SK-N-SH (cell line): ENCODE measurements at regions not wholly inside any gene's neighbourhood (a gene's known extent, or its start where the extent isn't known, plus 50 kb on each side); places are given as distances from the start of the nearest gene placed in this dataset.

Source experiments
- CTCF ChIA-PET: fragments of 300-600, 350-600 bp; formaldehyde crosslinking; extraction: SDS; loops from one replicate; lab custom pipeline; 2021; lab: Yijun Ruan, JAX
- POLR2A ChIA-PET: fragments of 350-600 bp; sonication (Branson Sonifier 250); formaldehyde crosslinking; extraction: SDS; loops from one replicate; lab custom pipeline; 2020; ENCODE audit warnings: antibody characterized with exemption, inconsistent platforms; lab: Yijun Ruan, JAX
- DNase-seq: peaks from one replicate; pipeline ENCODE4 v3.0.0; 2012
- H2AFZ ChIP-seq: fragments of 200-600 bp; sonication (generic); 2 replicates; pipeline ENCODE4 v1.8.1; 2016; ENCODE audit warnings: antibody characterized with exemption, mild to moderate bottlenecking, low read depth
- H3F3A ChIP-seq: fragments of 200-600 bp; sonication (generic); replicated peaks from 2 replicates; pipeline ENCODE3; 2016; ENCODE audit warnings: antibody characterized with exemption, mild to moderate bottlenecking; ENCODE audit not compliant: insufficient read depth
- H3K27ac ChIP-seq, 2 experiments: fragments of 200-500 bp in 1 of 2; fragments of 200-600 bp in 1 of 2; sonication (Bioruptor generic) in 1 of 2; sonication (generic), shearing (Covaris generic) in 1 of 2; 2 replicates each; pipeline versions ENCODE4 v1.5.1 to v1.6.1; 2014 to 2016; ENCODE audit warnings: low read depth in 2 of 2, inconsistent platforms in 1 of 2, low read length in 1 of 2, mild to moderate bottlenecking in 1 of 2, mixed read lengths in 1 of 2
- H3K27me3 ChIP-seq: fragments of 200-600 bp; sonication (generic), shearing (Covaris generic); 2 replicates; pipeline ENCODE4 v1.6.1; 2016; ENCODE audit warnings: mixed run types; ENCODE audit not compliant: insufficient read depth
- H3K36me3 ChIP-seq, 2 experiments: fragments of 200-500 bp in 1 of 2; fragments of 200-600 bp in 1 of 2; sonication (Bioruptor generic) in 1 of 2; sonication (generic) in 1 of 2; replicated peaks in 1 of 2; 2 replicates each; pipeline versions ENCODE3 to v1.5.1; 2014 to 2016; ENCODE audit warnings: low read length in 1 of 2, mild to moderate bottlenecking in 1 of 2; ENCODE audit not compliant: insufficient read depth in 2 of 2, control insufficient read depth in 1 of 2
- H3K4me1 ChIP-seq, 2 experiments: fragments of 200-500 bp in 1 of 2; fragments of 200-600 bp in 1 of 2; sonication (Bioruptor generic) in 1 of 2; sonication (generic), shearing (Covaris generic) in 1 of 2; 2 replicates each; pipeline versions ENCODE4 v1.5.1 to v1.6.1; 2014 to 2016; ENCODE audit warnings: low read depth in 1 of 2, low read length in 1 of 2, mixed run types in 1 of 2; ENCODE audit not compliant: insufficient read depth in 2 of 2, control insufficient read depth in 1 of 2
- H3K4me2 ChIP-seq: fragments of 200-600 bp; sonication (generic), shearing (Covaris generic); 2 replicates; pipeline ENCODE4 v1.6.1; 2017; ENCODE audit warnings: mixed run types
- H3K4me3 ChIP-seq, 2 experiments: fragments of 200-500 bp in 1 of 2; fragments of 200-600 bp in 1 of 2; sonication (Bioruptor generic) in 1 of 2; sonication (generic), shearing (Covaris generic) in 1 of 2; 2 replicates each; pipeline versions ENCODE4 v1.5.1 to v1.8.1; 2014 to 2016; ENCODE audit warnings: low read depth in 2 of 2, inconsistent platforms in 1 of 2, low read length in 1 of 2, mild to moderate bottlenecking in 1 of 2, mixed read lengths in 1 of 2, moderate library complexity in 1 of 2
- H3K79me2 ChIP-seq: fragments of 200-600 bp; sonication (generic); 2 replicates; pipeline ENCODE4 v1.8.1; 2017; ENCODE audit warnings: mild to moderate bottlenecking; ENCODE audit not compliant: insufficient read depth
- H3K9ac ChIP-seq: fragments of 200-600 bp; sonication (generic); 2 replicates; pipeline ENCODE4 v1.6.1; 2017; ENCODE audit warnings: mixed run types
- H3K9me2 ChIP-seq: fragments of 200-600 bp; sonication (generic); 2 replicates; pipeline ENCODE4 v1.6.1; 2017; ENCODE audit warnings: mixed run types
- H3K9me3 ChIP-seq: fragments of 200-600 bp; sonication (generic); 2 replicates; pipeline ENCODE4 v1.6.1; 2017; ENCODE audit warnings: mixed run types, mild to moderate bottlenecking, moderate library complexity
- H4K20me1 ChIP-seq: fragments of 200-600 bp; sonication (generic); 2 replicates; pipeline ENCODE4 v1.6.1; 2017; ENCODE audit warnings: mild to moderate bottlenecking, mixed run types; ENCODE audit not compliant: insufficient read depth
- EP300 ChIP-seq, 2 experiments: IDR thresholded peaks; 2 replicates each; pipeline versions ENCODE4 v1.4.0 to v1.6.1; 2012; ENCODE audit warnings: borderline replicate concordance in 1 of 2, low read depth in 1 of 2, low read length in 1 of 2
- FOSL2 ChIP-seq: IDR thresholded peaks from 2 replicates; pipeline ENCODE4 v1.4.0; 2012; ENCODE audit warnings: low read depth, mild to moderate bottlenecking, moderate library complexity, borderline replicate concordance
- FOXJ3 ChIP-seq: sonication (generic); formaldehyde crosslinking; IDR thresholded peaks from 2 replicates; pipeline ENCODE4 v1.5.1; 2020; ENCODE audit warnings: mild to moderate bottlenecking, missing genetic modification reagents
- FOXM1 ChIP-seq: IDR thresholded peaks from 2 replicates; pipeline ENCODE4 v1.4.0; 2012; ENCODE audit warnings: low read depth, mild to moderate bottlenecking
- GABPA ChIP-seq: IDR thresholded peaks from 2 replicates; pipeline ENCODE4 v1.4.0; 2012; ENCODE audit warnings: low read depth, mild to moderate bottlenecking
- JUND ChIP-seq: IDR thresholded peaks from 2 replicates; pipeline ENCODE4 v1.4.0; 2012
- MEF2A ChIP-seq: IDR thresholded peaks from 2 replicates; pipeline ENCODE4 v1.4.0; 2012; ENCODE audit warnings: low read depth, borderline replicate concordance
- MXI1 ChIP-seq: IDR thresholded peaks from 2 replicates; pipeline ENCODE4 v1.6.1; 2012; ENCODE audit warnings: mild to moderate bottlenecking, low read depth, low read length, improper control_type of control experiment
- RAD21 ChIP-seq: IDR thresholded peaks from 2 replicates; pipeline ENCODE4 v1.6.1; 2012; ENCODE audit warnings: mild to moderate bottlenecking, low read length
- RCOR1 ChIP-seq: fragments of 150-350 bp; IDR thresholded peaks from 2 replicates; pipeline ENCODE4 v1.6.1; 2017; ENCODE audit warnings: antibody characterized with exemption, low read length
- RFX5 ChIP-seq: IDR thresholded peaks from 2 replicates; pipeline ENCODE4 v1.6.1; 2012; ENCODE audit warnings: mild to moderate bottlenecking, improper control_type of control experiment, low read length
- RXRA ChIP-seq: IDR thresholded peaks from 2 replicates; pipeline ENCODE4 v1.4.0; 2012; ENCODE audit warnings: low read depth, mild to moderate bottlenecking, borderline replicate concordance
- TCF12 ChIP-seq: IDR thresholded peaks from 2 replicates; pipeline ENCODE4 v1.4.0; 2012
- WGBS: methylation state at CpG from one replicate; pipeline ENCODE4 v1.1.6; 2017; ENCODE audit warnings: low lambda C conversion rate; 5-methylcytosine and 5-hydroxymethylcytosine counted together
- TF ChIP-seq, protein P1 (sequence below): IDR thresholded peaks from 2 replicates; pipeline ENCODE4 v1.6.1; 2012; ENCODE audit warnings: mild to moderate bottlenecking, low read depth, low read length, moderate library complexity
- TF ChIP-seq, protein P2 (sequence below): fragments of 200-600 bp; sonication (generic); IDR thresholded peaks from 2 replicates; pipeline ENCODE4 v1.6.1; 2017; ENCODE audit warnings: antibody characterized with exemption, mild to moderate bottlenecking, moderate library complexity
- TF ChIP-seq, protein P3 (sequence below): IDR thresholded peaks from 2 replicates; pipeline ENCODE4 v1.4.0; 2012; ENCODE audit warnings: low read depth, borderline replicate concordance
- TF ChIP-seq, protein P4 (sequence below): IDR thresholded peaks from 2 replicates; pipeline ENCODE4; 2012

DNA sequence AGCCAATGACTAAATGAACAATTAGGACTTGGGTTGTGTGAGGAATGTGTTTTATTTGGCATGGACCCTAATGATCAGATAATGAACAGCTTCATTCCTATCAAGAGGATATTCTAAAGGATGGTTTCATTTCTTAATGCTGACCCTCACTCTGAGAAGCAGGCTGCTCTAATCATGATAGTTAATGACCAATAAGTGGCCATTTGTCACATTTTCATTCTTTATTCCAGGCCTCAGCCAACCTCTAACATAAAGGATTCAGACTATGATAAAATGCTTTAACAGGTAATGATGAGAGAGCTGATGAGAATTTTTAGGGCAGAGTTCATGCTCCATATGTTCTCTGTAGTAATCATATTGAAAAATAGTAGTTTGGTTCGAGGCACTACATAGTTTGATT lies 301.5 kb upstream of the ARRDC3 start:
- no peaks in the 10 kb centered on the region for H3F3A ChIP-seq
- no peak overlapping the region for H3K4me3 ChIP-seq
- no peaks in the 10 kb centered on the region for H3K9me3 ChIP-seq
- no peaks in the 10 kb centered on the region for H3K4me1 ChIP-seq
- no peaks in the 10 kb centered on the region for H4K20me1 ChIP-seq
- no peaks in the 10 kb centered on the region for H3K9me2 ChIP-seq
- TF ChIP-seq, protein P1, sequence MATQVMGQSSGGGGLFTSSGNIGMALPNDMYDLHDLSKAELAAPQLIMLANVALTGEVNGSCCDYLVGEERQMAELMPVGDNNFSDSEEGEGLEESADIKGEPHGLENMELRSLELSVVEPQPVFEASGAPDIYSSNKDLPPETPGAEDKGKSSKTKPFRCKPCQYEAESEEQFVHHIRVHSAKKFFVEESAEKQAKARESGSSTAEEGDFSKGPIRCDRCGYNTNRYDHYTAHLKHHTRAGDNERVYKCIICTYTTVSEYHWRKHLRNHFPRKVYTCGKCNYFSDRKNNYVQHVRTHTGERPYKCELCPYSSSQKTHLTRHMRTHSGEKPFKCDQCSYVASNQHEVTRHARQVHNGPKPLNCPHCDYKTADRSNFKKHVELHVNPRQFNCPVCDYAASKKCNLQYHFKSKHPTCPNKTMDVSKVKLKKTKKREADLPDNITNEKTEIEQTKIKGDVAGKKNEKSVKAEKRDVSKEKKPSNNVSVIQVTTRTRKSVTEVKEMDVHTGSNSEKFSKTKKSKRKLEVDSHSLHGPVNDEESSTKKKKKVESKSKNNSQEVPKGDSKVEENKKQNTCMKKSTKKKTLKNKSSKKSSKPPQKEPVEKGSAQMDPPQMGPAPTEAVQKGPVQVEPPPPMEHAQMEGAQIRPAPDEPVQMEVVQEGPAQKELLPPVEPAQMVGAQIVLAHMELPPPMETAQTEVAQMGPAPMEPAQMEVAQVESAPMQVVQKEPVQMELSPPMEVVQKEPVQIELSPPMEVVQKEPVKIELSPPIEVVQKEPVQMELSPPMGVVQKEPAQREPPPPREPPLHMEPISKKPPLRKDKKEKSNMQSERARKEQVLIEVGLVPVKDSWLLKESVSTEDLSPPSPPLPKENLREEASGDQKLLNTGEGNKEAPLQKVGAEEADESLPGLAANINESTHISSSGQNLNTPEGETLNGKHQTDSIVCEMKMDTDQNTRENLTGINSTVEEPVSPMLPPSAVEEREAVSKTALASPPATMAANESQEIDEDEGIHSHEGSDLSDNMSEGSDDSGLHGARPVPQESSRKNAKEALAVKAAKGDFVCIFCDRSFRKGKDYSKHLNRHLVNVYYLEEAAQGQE: no peak
- no peak for TF ChIP-seq RCOR1
- no peak for TF ChIP-seq MXI1
- TF ChIP-seq GABPA: no peak
- TF ChIP-seq, protein P2, sequence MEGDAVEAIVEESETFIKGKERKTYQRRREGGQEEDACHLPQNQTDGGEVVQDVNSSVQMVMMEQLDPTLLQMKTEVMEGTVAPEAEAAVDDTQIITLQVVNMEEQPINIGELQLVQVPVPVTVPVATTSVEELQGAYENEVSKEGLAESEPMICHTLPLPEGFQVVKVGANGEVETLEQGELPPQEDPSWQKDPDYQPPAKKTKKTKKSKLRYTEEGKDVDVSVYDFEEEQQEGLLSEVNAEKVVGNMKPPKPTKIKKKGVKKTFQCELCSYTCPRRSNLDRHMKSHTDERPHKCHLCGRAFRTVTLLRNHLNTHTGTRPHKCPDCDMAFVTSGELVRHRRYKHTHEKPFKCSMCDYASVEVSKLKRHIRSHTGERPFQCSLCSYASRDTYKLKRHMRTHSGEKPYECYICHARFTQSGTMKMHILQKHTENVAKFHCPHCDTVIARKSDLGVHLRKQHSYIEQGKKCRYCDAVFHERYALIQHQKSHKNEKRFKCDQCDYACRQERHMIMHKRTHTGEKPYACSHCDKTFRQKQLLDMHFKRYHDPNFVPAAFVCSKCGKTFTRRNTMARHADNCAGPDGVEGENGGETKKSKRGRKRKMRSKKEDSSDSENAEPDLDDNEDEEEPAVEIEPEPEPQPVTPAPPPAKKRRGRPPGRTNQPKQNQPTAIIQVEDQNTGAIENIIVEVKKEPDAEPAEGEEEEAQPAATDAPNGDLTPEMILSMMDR: no peak
- no peak for TF ChIP-seq EP300 (IDR thresholded peaks at IDR 0.05; ENCODE audit: borderline replicate concordance in 1 of 2, low read depth in 1 of 2, low read length in 1 of 2)
- no peak for TF ChIP-seq JUND
- TF ChIP-seq, protein P3, sequence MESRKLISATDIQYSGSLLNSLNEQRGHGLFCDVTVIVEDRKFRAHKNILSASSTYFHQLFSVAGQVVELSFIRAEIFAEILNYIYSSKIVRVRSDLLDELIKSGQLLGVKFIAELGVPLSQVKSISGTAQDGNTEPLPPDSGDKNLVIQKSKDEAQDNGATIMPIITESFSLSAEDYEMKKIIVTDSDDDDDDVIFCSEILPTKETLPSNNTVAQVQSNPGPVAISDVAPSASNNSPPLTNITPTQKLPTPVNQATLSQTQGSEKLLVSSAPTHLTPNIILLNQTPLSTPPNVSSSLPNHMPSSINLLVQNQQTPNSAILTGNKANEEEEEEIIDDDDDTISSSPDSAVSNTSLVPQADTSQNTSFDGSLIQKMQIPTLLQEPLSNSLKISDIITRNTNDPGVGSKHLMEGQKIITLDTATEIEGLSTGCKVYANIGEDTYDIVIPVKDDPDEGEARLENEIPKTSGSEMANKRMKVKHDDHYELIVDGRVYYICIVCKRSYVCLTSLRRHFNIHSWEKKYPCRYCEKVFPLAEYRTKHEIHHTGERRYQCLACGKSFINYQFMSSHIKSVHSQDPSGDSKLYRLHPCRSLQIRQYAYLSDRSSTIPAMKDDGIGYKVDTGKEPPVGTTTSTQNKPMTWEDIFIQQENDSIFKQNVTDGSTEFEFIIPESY: no peak
- no peak for TF ChIP-seq FOSL2
- TF ChIP-seq MEF2A: no peak
- TF ChIP-seq, protein P4, sequence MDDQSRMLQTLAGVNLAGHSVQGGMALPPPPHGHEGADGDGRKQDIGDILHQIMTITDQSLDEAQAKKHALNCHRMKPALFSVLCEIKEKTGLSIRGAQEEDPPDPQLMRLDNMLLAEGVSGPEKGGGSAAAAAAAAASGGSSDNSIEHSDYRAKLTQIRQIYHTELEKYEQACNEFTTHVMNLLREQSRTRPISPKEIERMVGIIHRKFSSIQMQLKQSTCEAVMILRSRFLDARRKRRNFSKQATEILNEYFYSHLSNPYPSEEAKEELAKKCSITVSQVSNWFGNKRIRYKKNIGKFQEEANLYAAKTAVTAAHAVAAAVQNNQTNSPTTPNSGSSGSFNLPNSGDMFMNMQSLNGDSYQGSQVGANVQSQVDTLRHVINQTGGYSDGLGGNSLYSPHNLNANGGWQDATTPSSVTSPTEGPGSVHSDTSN: no peak
- no peak for TF ChIP-seq FOXM1
- TF ChIP-seq RFX5: no peak
- no peak for TF ChIP-seq FOXJ3
- no peak for TF ChIP-seq RAD21
- TF ChIP-seq TCF12: no peak
- TF ChIP-seq RXRA: no peak
- 87% methylated on average over 1 of the region's 1 CpG for WGBS
- H3K36me3 ChIP-seq: no peaks in the 10 kb centered on the region
- no peaks in the 10 kb centered on the region for H3K27me3 ChIP-seq
- H3K4me2 ChIP-seq: no peak overlapping the region
- no peak overlapping the region for H3K9ac ChIP-seq
- H3K79me2 ChIP-seq: no peaks in the 10 kb centered on the region
- ChIA-PET CTCF (interaction anchor here (1.1 kb wide), 1 partner anchor 58 kb away, joined by 3 read pairs; no protein-coding TSS in a partner anchor), POLR2A (no interaction called here)
- DNase-seq: no peak
- no peak overlapping the region for H2AFZ ChIP-seq
- H3K27ac ChIP-seq: no peak overlapping the region
